WTC11 (cell line): ENCODE measurements at regions not wholly inside any gene's neighbourhood (a gene's known extent, or its start where the extent isn't known, plus 50 kb on each side); places are given as distances from the start of the nearest gene placed in this dataset.

Source experiments
- ATAC-seq: fragments of 200-7000 bp; cut with Tn5 transposase; 2 replicates; pipeline ENCODE4 v1.10.0; 2021; ENCODE audit warnings: mild to moderate bottlenecking, moderate library complexity
- CTCF ChIA-PET: fragments of 300-600 bp; sonication (Branson Sonifier 250); formaldehyde crosslinking; loops from one replicate; lab custom pipeline; 2021; ENCODE audit warnings: antibody characterized with exemption; lab: Charles Lee
- POLR2A ChIA-PET: fragments of 350-600 bp; sonication (Branson Sonifier 250); formaldehyde crosslinking; loops from one replicate; lab custom pipeline; 2021; ENCODE audit warnings: antibody characterized with exemption; lab: Charles Lee
- DNase-seq: peaks from one replicate; pipeline ENCODE4 v3.0.0; 2021; ENCODE audit warnings: low spot score
- H3K27ac Mint-ChIP-seq: 2 replicates; pipeline ENCODE4 v1.8.0; 2021; ENCODE audit warnings: mixed read lengths
- H3K27me3 Mint-ChIP-seq: 2 replicates; pipeline ENCODE4 v1.8.0; 2021; ENCODE audit warnings: low read depth, mild to moderate bottlenecking, moderate library complexity, mixed read lengths
- H3K36me3 Mint-ChIP-seq: 2 replicates; pipeline ENCODE4 v1.8.0; 2021; ENCODE audit warnings: mixed read lengths
- H3K4me1 Mint-ChIP-seq: 2 replicates; pipeline ENCODE4 v1.8.0; 2022; ENCODE audit warnings: mixed read lengths
- H3K4me3 Mint-ChIP-seq: 2 replicates; pipeline ENCODE4 v1.8.0; 2021; ENCODE audit warnings: mild to moderate bottlenecking, moderate library complexity, mixed read lengths
- H3K9me3 Mint-ChIP-seq: 2 replicates; pipeline ENCODE4 v1.8.0; 2021; ENCODE audit warnings: mixed read lengths
- ATF1 ChIP-seq: sonication (generic); formaldehyde crosslinking; IDR thresholded peaks from 2 replicates; pipeline ENCODE4 v1.8.1; 2023; ENCODE audit warnings: mild to moderate bottlenecking, moderate library complexity, missing genetic modification reagents
- FOXJ3 ChIP-seq: sonication (generic); formaldehyde crosslinking; IDR thresholded peaks from 2 replicates; pipeline ENCODE4 v1.9.0; 2021; ENCODE audit warnings: missing genetic modification reagents, mild to moderate bottlenecking, borderline replicate concordance
- HMGA2 ChIP-seq: fragments of 250-450 bp; sonication (Bioruptor Pico); IDR thresholded peaks from 2 replicates; pipeline ENCODE4 v1.4.0; 2021; ENCODE audit warnings: mild to moderate bottlenecking, moderate library complexity
- NFATC4 ChIP-seq: fragments of 250-450 bp; sonication (Bioruptor Pico); IDR thresholded peaks from 2 replicates; pipeline ENCODE4 v1.9.0; 2021; ENCODE audit warnings: mild to moderate bottlenecking
- NFE2L1 ChIP-seq: sonication (generic); formaldehyde crosslinking; IDR thresholded peaks from 2 replicates; pipeline ENCODE4 v1.8.1; 2023; ENCODE audit warnings: missing genetic modification reagents
- SMAD3 ChIP-seq: sonication (generic); formaldehyde crosslinking; IDR thresholded peaks from 2 replicates; pipeline ENCODE4 v1.8.0; 2022; ENCODE audit warnings: missing genetic modification reagents, mild to moderate bottlenecking, borderline replicate concordance
- SMAD4 ChIP-seq: sonication (generic); formaldehyde crosslinking; IDR thresholded peaks from 2 replicates; pipeline ENCODE4 v1.8.0; 2022; ENCODE audit warnings: mild to moderate bottlenecking, missing genetic modification reagents
- ZNF121 ChIP-seq: sonication (generic); formaldehyde crosslinking; IDR thresholded peaks from 2 replicates; pipeline ENCODE4 v1.8.0; 2023; ENCODE audit warnings: missing genetic modification reagents
- ZNF263 ChIP-seq: sonication (generic); formaldehyde crosslinking; IDR thresholded peaks from 2 replicates; pipeline ENCODE4 v1.8.1; 2022; ENCODE audit warnings: low read depth, mild to moderate bottlenecking, moderate library complexity, missing genetic modification reagents
- TF ChIP-seq, protein P1 (sequence below): sonication (generic); formaldehyde crosslinking; IDR thresholded peaks from 2 replicates; pipeline ENCODE4 v1.8.0; 2022; ENCODE audit warnings: mild to moderate bottlenecking, missing genetic modification reagents
- TF ChIP-seq, protein P2 (sequence below): fragments of 250-450 bp; sonication (Bioruptor Pico); IDR thresholded peaks from 2 replicates; pipeline ENCODE4 v1.9.0; 2021; ENCODE audit warnings: moderate library complexity, mild to moderate bottlenecking, inconsistent platforms, borderline replicate concordance
- TF ChIP-seq, protein P3 (sequence below): sonication (generic); formaldehyde crosslinking; IDR thresholded peaks from 2 replicates; pipeline ENCODE4 v1.8.1; 2022; ENCODE audit warnings: mild to moderate bottlenecking, moderate library complexity, missing genetic modification reagents
- TF ChIP-seq, protein P4 (sequence below): fragments of 250-450 bp; sonication (Bioruptor Pico); IDR thresholded peaks from 2 replicates; pipeline ENCODE4 v1.9.0; 2021; ENCODE audit warnings: mild to moderate bottlenecking, borderline replicate concordance
- TF ChIP-seq, protein P5 (sequence below): fragments of 200-600 bp; IDR thresholded peaks from 2 replicates; pipeline ENCODE4 v1.8.0; 2022; ENCODE audit warnings: antibody characterized with exemption
- TF ChIP-seq, protein P6 (sequence below): sonication (generic); formaldehyde crosslinking; IDR thresholded peaks from 2 replicates; pipeline ENCODE4 v1.8.0; 2023; ENCODE audit warnings: mild to moderate bottlenecking, missing genetic modification reagents
- TF ChIP-seq, protein P7 (sequence below): sonication (generic); formaldehyde crosslinking; IDR thresholded peaks from 2 replicates; pipeline ENCODE4 v1.8.1; 2022; ENCODE audit warnings: low read depth, missing genetic modification reagents, borderline replicate concordance

DNA sequence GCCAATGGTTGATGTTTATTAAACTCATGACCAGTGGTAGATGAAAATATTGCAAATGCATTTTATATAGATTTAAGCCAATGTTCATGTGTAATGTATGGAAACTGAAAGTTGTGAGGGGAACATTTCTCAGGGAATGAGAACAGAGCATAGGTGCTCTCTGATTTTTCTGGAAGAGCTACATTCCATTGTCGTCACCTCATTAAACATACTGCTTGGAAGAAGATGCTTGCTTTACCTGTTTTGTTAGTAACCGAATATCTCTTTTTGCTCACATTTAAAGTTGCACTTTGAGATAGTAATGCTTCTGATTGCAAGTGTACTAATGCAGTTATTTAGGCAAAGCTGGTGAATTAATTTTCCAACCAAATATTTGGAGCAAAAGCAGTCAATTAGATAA is 93.8 kb upstream of the CLCN4 start:
- H3K36me3 Mint-ChIP-seq: peaks cover 14% of the 10 kb centered on the region
- DNase-seq: no peak
- no peaks in the 10 kb centered on the region for H3K9me3 Mint-ChIP-seq
- TF ChIP-seq, protein P1, sequence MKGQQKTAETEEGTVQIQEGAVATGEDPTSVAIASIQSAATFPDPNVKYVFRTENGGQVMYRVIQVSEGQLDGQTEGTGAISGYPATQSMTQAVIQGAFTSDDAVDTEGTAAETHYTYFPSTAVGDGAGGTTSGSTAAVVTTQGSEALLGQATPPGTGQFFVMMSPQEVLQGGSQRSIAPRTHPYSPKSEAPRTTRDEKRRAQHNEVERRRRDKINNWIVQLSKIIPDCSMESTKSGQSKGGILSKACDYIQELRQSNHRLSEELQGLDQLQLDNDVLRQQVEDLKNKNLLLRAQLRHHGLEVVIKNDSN (CRISPR knock-in tag): no peak
- TF ChIP-seq ATF1 (CRISPR knock-in tag): no peak
- TF ChIP-seq, protein P2, sequence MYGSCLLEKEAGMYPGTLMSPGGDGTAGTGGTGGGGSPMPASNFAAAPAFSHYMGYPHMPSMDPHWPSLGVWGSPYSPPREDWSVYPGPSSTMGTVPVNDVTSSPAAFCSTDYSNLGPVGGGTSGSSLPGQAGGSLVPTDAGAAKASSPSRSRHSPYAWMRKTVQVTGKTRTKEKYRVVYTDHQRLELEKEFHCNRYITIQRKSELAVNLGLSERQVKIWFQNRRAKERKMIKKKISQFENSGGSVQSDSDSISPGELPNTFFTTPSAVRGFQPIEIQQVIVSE: no peak
- TF ChIP-seq, protein P3, sequence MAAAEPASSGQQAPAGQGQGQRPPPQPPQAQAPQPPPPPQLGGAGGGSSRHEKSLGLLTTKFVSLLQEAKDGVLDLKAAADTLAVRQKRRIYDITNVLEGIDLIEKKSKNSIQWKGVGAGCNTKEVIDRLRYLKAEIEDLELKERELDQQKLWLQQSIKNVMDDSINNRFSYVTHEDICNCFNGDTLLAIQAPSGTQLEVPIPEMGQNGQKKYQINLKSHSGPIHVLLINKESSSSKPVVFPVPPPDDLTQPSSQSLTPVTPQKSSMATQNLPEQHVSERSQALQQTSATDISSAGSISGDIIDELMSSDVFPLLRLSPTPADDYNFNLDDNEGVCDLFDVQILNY (CRISPR knock-in tag): no peak
- TF ChIP-seq SMAD4 (CRISPR knock-in tag): no peak
- no peak for TF ChIP-seq ZNF263 (CRISPR knock-in tag)
- TF ChIP-seq, protein P4, sequence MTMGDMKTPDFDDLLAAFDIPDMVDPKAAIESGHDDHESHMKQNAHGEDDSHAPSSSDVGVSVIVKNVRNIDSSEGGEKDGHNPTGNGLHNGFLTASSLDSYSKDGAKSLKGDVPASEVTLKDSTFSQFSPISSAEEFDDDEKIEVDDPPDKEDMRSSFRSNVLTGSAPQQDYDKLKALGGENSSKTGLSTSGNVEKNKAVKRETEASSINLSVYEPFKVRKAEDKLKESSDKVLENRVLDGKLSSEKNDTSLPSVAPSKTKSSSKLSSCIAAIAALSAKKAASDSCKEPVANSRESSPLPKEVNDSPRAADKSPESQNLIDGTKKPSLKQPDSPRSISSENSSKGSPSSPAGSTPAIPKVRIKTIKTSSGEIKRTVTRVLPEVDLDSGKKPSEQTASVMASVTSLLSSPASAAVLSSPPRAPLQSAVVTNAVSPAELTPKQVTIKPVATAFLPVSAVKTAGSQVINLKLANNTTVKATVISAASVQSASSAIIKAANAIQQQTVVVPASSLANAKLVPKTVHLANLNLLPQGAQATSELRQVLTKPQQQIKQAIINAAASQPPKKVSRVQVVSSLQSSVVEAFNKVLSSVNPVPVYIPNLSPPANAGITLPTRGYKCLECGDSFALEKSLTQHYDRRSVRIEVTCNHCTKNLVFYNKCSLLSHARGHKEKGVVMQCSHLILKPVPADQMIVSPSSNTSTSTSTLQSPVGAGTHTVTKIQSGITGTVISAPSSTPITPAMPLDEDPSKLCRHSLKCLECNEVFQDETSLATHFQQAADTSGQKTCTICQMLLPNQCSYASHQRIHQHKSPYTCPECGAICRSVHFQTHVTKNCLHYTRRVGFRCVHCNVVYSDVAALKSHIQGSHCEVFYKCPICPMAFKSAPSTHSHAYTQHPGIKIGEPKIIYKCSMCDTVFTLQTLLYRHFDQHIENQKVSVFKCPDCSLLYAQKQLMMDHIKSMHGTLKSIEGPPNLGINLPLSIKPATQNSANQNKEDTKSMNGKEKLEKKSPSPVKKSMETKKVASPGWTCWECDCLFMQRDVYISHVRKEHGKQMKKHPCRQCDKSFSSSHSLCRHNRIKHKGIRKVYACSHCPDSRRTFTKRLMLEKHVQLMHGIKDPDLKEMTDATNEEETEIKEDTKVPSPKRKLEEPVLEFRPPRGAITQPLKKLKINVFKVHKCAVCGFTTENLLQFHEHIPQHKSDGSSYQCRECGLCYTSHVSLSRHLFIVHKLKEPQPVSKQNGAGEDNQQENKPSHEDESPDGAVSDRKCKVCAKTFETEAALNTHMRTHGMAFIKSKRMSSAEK (CRISPR knock-in tag): no peak
- TF ChIP-seq NFATC4 (CRISPR knock-in tag): no peak
- TF ChIP-seq HMGA2: no peak
- TF ChIP-seq, protein P5, sequence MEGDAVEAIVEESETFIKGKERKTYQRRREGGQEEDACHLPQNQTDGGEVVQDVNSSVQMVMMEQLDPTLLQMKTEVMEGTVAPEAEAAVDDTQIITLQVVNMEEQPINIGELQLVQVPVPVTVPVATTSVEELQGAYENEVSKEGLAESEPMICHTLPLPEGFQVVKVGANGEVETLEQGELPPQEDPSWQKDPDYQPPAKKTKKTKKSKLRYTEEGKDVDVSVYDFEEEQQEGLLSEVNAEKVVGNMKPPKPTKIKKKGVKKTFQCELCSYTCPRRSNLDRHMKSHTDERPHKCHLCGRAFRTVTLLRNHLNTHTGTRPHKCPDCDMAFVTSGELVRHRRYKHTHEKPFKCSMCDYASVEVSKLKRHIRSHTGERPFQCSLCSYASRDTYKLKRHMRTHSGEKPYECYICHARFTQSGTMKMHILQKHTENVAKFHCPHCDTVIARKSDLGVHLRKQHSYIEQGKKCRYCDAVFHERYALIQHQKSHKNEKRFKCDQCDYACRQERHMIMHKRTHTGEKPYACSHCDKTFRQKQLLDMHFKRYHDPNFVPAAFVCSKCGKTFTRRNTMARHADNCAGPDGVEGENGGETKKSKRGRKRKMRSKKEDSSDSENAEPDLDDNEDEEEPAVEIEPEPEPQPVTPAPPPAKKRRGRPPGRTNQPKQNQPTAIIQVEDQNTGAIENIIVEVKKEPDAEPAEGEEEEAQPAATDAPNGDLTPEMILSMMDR: no peak
- TF ChIP-seq, all 79 proteins: peak for 0
- H3K27ac Mint-ChIP-seq: no peak overlapping the region
- H3K27me3 Mint-ChIP-seq: no peaks in the 10 kb centered on the region
- ATAC-seq: no peak
- ChIA-PET POLR2A (no interaction called here), CTCF (interaction anchor here (1.0 kb wide), 1 partner anchor 14 kb away, joined by 3 read pairs; no protein-coding TSS in a partner anchor)
- peaks cover 40% of the 10 kb centered on the region for H3K4me1 Mint-ChIP-seq
- H3K4me3 Mint-ChIP-seq: no peak overlapping the region

DNA sequence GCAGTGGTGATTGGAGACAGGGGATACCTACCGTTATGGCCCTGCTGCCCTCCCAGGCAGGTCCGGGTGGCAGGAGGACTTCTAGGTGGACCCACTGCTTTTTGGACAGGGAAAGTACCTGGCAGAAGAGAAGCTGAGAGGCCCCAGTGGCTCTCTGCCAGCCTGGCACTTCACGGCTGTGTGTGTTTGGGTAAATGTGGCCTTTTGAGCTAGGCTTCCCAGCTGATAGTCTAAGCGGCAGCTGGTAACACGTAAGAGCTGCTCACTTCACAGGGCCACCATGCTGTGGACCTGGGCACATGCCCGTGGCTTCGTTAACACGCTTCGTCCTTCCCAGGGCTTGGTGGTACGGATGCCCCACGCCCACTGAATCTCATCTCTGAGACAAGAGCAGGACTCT is 92.0 kb upstream of the CLCN4 start:
- CTCF ChIA-PET: no interaction called here
- peaks cover 18% of the 10 kb centered on the region for H3K36me3 Mint-ChIP-seq
- TF ChIP-seq, protein P6, sequence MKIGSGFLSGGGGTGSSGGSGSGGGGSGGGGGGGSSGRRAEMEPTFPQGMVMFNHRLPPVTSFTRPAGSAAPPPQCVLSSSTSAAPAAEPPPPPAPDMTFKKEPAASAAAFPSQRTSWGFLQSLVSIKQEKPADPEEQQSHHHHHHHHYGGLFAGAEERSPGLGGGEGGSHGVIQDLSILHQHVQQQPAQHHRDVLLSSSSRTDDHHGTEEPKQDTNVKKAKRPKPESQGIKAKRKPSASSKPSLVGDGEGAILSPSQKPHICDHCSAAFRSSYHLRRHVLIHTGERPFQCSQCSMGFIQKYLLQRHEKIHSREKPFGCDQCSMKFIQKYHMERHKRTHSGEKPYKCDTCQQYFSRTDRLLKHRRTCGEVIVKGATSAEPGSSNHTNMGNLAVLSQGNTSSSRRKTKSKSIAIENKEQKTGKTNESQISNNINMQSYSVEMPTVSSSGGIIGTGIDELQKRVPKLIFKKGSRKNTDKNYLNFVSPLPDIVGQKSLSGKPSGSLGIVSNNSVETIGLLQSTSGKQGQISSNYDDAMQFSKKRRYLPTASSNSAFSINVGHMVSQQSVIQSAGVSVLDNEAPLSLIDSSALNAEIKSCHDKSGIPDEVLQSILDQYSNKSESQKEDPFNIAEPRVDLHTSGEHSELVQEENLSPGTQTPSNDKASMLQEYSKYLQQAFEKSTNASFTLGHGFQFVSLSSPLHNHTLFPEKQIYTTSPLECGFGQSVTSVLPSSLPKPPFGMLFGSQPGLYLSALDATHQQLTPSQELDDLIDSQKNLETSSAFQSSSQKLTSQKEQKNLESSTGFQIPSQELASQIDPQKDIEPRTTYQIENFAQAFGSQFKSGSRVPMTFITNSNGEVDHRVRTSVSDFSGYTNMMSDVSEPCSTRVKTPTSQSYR (CRISPR knock-in tag): no peak
- TF ChIP-seq, protein P1 (CRISPR knock-in tag): no peak
- TF ChIP-seq, protein P7, sequence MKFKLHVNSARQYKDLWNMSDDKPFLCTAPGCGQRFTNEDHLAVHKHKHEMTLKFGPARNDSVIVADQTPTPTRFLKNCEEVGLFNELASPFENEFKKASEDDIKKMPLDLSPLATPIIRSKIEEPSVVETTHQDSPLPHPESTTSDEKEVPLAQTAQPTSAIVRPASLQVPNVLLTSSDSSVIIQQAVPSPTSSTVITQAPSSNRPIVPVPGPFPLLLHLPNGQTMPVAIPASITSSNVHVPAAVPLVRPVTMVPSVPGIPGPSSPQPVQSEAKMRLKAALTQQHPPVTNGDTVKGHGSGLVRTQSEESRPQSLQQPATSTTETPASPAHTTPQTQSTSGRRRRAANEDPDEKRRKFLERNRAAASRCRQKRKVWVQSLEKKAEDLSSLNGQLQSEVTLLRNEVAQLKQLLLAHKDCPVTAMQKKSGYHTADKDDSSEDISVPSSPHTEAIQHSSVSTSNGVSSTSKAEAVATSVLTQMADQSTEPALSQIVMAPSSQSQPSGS (CRISPR knock-in tag): no peak
- TF ChIP-seq, protein P4 (CRISPR knock-in tag): no peak
- TF ChIP-seq FOXJ3 (CRISPR knock-in tag): no peak
- TF ChIP-seq NFE2L1 (CRISPR knock-in tag): no peak
- TF ChIP-seq ZNF121 (CRISPR knock-in tag): no peak
- TF ChIP-seq ZNF263 (CRISPR knock-in tag): no peak
- TF ChIP-seq SMAD3 (CRISPR knock-in tag): no peak

More for the DNA sequence above, 92.0 kb upstream of the CLCN4 start:
- peak overlapping the region; percentile 45; the same call in 1 of the 2 replicates for H3K27ac Mint-ChIP-seq
- H3K4me1 Mint-ChIP-seq: peaks cover 39% of the 10 kb centered on the region
- no peaks in the 10 kb centered on the region for H3K9me3 Mint-ChIP-seq
- no peak for DNase-seq
- no peak overlapping the region for H3K4me3 Mint-ChIP-seq
- POLR2A ChIA-PET: no interaction called here
- ATAC-seq: no peak
- no peaks in the 10 kb centered on the region for H3K27me3 Mint-ChIP-seq
